Right renal cortex interstitium (tissue), 3 donors: ENCODE measurements at regions not wholly inside any gene's neighbourhood (a gene's known extent, or its start where the extent isn't known, plus 50 kb on each side); places are given as distances from the start of the nearest gene placed in this dataset.
A peak's percentile ranks its signal among the peaks of the same experiment; 100 is the strongest.

Source experiments
- DNase-seq, 3 donors: peaks; one replicate each; pipeline ENCODE4 v3.0.0-alpha.2; 2013; ENCODE audit warnings: low read depth in 3 of 3, low spot score in 2 of 3

DNA sequence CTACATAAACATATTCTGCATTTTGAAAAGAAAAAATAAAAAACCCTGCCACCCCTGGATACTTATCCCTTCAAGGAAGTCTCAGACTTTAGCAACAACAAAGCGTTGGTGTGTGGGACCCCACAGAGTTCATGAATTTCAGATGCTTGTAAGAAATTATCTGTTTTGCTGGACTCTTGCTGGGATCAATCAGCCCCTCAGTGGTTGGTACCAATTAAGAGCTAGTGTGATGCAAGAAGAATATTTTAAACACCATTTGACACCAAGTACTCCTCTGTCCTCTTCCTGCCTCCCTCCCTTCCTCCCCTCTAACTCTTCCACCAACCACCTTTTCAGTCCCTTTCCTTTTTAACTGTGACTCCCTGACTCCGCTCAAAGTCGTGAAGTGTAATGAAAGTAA, 51.5 kb downstream of the SST start:
- no peak for DNase-seq

DNA sequence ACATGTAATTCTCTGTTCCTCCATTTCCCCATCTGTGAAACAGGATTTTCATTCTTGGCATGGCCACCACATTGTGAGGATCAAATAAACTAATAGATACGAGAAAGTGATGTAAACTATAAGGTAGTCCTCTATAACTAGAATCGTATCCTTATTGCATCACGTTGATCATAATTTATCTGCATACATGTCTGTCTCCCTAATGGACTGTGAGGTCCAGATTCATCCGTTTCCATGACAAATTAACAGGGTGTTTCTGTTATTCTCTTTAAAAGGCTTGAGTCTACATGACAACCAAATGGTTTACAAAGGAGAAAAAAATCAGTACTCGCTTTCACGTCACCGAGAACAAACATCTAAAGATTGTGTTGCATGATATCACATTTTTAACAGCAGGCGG, 53.0 kb downstream of the SST start:
- DNase-seq, result no peak

DNA sequence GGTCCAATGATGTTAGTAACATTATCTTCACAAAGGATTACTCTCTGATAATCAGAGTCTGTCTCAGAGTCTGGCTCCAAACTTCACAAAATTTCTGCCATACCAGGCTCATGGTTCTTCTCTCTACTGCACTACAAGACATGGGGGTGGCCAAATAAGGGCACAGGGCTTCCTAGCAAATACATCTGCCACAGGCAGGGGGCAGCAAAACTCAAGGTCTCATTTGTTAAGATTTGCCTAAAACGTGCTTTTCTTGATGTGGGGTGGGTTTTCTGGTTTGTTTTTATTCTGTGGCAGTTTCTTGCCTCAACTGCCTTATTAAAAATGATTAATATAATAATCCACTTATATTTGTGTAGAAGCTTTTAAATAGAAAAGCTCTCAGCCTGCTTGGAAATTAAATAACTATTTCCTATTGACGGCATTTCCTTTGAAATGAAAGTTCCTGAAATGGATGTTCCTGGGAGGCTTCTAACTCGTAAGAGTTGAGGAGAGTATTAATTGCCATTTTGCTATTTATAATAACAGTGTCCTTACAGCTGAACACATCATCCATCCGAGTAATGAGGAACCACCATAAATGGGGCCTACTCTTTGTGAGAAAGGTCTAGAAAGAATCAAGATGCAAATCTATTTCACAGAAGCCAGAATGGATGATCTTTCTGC, 53.8 kb downstream of the SST start:
- DNase-seq, result no peak

DNA sequence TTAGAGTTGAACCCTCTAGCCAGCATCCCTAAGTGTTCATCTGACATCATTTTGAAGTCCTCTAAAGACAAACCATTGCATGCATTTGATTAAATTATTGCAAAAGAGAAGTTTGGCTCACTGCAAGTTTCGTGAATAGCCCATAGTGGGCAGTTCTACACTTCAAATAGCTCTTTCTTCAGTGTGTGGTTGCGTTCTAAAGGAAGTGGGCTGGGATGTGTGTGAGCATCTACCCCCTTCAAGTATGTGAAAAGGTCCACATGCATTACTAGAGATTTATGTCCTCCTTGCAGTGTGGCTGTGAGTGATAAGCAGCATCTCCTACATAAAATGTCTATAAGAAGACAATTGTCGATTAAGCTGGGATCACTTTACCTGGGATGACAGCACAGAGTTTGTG, 54.6 kb downstream of the SST start:
- no peak for DNase-seq

DNA sequence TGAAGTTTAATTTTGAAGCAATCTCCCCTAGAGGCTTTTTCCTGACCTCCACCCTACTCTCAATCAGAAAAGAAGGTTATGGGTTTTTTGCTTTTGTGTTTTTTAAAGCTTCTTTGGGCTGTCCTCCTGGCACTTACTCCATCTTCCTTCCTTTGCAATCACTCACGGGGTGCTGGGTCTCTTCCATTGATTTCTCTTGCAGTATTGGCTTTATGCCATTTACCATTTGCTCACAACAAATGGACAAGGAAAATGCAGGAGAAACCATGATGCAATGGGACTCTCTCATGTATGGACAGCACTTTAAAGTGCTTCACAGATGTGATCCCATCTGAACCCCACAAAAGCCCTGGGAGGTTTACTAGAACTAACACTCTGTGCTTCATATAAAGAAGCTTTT, 57.5 kb downstream of the SST start:
- no peak for DNase-seq

DNA sequence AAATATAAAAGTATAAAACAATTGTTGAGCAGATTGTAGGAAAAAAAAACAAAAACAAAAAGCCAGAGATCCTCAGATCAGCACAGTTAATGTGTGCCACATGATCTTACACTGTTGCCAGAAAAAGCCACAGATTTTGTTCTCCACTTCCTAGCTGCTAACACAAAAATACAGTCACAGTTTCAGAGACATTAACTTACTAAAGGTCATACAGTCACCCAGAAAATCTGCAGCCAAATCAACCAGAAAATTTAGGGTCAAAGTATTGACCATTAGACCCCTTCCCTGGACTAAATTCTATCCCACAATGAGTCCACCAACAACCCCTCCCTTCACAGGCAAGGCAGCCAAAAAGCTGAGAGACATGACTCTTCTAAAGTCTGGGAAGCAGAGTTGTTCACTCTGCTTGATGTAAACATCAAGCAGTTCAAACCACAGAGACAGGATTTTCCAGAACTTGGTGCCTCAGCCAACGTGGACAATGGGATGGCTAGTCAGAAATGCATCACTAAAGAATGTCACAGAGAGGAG, 59.1 kb downstream of the SST start:
- no peak for DNase-seq

DNA sequence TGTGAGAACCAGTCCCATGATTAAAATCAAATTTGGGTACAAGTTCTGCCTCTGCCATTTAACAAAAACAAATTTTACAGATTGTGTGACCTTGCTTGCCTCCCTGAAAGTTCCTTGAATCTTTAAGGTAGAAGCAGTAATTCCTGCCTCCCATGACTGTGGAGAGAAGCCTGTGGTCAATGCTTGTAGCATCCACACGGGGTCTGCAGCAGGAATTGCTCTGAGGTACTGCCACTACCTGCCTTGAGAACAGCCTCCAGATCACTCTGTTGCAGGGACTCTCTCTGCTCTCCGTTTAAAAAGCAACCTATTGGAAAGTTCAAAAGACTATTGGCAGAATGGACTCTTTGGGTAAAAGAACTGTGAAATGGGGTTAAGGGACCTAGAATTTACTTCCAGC, 75.9 kb downstream of the SST start:
- DNase-seq, result no peak

DNA sequence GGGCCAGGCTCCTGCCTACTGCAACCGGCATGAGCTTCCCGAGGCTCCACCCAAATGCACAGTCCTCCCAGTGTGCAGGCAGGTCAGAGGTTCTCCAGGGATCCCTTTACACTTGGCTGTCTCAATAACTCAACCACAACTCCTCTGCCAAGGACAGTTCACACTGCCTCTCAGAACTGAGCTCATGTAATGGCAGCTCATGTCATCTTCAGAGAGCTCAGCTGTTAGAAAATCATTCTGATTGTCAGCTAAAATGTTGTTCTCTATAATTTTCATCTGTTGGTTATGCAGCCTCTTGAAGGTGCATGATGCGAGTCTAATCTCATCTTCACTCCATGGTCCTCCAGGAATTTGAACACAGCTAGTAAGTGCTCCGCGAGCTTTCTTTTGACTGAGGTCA, 76.7 kb downstream of the SST start:
- DNase-seq, result no peak

DNA sequence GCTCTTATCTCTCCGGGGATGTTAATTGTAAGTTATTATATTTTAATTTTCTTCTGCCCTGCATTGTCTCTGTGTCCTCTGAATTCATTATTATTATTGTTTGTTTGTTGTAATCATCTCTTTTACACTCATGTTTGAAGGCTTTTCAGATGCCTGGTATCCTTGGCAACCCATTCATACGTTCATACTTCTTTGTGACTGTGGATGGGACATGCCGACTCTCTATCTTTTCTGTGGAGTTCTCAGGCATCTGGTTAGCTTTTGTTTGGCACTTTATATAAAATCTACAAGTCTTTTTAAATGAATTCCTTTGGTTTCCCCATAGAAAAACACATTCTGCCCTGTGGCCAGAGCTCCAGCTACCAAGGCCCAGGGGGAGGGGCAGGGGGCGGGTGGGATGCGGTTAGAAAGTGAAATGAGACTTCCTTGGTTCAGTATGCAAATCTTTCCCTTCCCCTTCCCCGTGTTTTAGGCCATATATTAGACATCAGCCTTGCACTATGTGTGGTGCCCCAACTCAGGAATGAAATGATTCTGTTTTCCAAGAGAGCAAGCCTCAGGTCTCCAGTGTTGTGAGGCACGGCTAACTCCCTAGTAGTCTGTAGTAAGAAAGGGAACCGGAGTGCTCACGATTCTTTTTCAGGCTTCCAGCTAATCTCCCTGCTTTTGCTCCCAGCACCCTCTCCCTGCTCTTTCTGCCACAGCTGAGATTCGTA, 79.2 kb downstream of the SST start:
- no peak for DNase-seq

DNA sequence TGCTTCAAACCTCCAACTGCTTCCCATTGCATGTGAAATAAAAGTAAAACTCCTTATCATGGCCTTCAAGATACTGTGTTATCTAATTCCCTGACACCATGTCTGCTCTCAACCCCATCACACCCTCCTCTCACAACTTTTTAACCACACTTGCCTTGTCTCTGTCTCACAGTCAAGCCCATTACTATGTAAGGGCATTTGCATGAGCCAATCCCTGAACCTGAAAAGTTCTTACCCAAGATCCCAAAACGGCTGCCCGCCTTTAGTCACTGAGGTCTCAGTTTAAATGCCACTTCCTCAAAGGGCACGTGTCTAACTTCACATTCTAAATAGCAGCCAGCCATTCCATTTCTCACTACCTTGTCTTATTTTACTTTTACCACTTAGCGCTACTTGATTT, 83.1 kb downstream of the SST start:
- no peak for DNase-seq

DNA sequence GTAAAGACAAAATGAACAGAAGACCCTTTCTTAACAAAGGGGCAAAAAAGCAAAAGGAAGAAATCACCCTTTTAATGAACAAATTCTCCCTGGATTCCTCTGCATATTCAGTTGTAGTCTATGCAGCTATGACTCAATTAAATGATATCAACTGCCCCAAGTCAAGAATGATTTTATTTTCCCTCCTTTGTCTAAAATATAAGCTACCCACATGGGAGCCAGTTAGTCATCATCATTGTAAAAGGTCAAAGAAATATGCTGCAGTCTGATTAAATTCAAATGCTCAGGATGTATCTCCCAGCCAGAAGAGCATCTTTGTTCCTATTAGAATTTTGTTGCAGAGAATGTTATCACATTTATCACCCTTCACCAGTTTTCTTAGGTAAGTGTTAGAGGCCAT, 84.0 kb downstream of the SST start:
- no peak for DNase-seq

DNA sequence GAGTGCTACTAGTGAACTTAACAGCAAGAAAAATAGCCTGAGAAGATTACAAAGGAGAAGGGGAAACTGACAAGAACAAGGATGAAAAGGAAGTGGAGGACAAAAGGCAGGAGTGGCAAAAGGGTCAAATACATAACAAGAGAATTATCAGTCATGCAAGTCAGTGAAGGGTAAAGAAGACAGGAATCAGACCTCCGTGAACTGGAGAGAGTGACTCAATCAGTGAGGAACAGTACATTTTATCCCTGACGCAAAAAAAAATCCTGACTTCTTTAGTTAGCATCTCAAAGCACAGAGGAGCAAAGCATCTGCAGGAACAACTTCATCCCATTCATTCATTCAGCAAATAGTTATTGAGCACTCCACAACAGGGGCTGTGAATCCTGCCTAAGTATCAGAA, 97.8 kb downstream of the SST start:
- no peak for DNase-seq

DNA sequence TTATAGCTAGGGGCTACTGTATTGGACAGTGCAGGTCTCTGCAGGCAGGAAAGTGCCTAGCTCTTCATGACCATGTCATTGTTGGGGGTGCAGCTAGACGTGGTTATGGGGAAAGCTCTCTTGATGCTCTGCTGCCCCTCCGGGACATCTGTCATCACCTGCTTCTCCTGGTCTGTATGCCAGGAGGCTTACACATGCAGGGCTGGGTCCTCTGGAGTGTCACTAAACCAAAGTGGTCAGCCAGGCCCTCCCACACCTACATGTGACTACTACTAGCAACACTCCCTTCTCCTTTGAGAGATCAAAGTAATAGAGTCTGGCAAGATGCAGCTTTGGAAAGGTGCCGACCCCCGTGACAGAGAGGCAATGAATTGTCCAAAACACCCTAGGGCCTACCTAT, 98.5 kb downstream of the SST start:
- DNase-seq, result no peak

DNA sequence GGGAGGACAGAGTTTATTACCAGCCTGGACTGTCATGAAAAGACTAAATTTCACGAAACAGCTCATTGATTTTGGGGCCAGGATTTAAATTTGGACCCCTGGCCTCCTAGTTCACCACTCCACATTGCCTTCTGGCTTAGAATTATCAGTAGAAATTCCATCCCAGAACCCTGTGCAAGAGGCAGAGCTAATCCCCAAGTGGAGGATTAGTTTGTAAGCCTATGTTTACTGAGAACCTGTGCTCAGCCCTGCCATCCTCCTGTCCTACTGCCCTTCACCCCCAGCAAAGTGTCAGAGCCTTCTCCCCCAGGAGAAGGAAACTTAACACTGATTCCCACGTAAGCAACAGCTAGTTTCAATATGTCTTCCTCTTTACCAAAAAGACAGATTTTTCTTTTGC, 99.4 kb downstream of the SST start:
- DNase-seq, result no peak

DNA sequence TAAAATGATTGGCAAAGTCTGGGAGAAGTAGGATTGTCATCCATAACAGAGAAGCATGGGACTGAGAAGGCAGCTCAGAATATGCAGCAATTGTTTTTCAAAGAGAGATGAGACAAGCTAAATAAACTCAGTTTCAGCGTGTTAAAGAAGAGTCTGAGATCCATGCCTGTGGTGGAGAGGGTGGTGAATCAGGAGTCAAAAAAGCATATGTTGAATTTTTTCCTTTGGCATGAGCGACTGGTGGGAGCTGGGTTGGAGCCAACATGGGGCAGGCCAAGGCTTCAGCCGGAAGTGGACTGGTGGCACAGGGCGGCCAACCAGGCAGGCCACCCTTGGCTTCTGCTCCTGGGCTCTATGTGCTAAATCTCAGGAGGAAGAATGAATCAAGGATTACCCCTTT, 102.0 kb downstream of the SST start:
- DNase-seq, result no peak

DNA sequence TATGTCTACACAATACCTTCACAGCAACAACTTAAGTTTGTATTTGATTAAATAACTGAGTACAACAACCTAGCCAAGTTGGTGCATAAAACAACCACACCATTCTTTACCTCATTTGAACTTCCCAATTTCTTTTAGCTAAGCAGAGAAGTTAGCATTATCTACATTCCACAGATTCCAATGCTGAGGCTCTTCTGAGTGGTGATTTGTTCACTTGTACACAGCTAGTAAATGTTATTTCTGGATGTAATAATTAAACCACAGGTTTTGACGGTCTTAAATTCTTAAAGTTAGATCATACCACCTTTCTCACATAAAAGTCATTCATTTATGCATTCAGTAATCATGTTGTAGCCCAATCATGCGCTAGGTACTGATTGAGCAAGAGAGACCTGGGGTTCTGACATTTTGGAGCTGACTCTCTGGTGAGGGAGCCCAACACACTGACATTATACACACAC, 102.5 kb downstream of the SST start:
- DNase-seq, result peak in 1 of 3 donors; percentile 18

DNA sequence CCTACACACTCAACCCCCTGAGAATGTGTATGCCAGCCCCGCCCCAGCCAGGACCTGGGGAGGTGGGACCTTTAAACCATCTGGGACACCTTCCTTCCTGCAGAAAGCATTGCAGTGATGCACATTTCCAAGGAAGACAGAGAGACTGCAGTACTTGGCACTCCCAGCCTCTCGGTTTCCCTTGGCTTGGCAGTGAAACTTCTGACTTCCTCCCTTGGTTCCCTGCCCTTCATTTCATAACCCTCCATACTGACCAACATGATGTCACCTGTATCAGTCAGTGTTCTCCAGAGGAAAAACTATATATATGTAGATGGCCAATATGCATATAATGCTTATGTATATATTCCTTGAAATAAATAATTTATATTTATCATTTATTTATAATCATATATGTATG, 103.2 kb downstream of the SST start:
- DNase-seq, result no peak

DNA sequence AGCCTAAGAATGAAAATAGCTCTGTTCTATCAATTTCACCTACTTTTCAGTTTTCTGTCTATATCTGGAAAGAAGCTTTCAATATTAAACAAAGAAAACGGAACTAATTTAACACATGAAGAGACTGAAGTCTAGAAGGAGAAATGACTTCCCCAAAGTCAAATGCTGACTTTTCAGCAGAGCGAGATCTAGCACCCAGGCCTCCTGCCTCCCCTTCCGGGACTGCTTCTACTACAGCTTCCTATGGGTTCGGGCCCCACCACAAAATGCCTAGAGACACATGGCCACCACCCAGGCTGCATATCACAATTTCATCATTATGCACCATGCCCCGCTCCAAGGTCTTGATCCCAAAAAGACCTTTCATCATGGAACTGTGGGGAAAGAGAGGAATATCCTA, 104.5 kb downstream of the SST start:
- no peak for DNase-seq

DNA sequence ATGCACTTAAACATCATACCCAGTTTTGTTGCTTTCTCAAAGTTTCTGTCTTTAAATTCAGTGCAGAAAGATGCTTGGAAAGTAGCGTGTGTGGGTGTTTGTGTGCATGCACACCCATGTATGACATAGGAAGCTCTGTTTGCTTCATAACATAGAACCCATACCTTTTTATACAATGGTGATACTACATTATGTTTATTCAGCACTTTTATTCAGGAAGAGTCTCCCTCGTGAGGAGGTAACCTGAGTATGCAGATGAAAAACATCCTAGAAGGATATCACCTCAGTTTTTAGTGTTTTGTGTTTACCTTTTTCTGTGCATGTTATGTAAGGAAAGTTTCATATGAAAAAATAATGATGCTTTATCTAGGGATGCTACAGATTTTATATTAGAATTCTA, 111.2 kb downstream of the SST start:
- DNase-seq, result no peak

DNA sequence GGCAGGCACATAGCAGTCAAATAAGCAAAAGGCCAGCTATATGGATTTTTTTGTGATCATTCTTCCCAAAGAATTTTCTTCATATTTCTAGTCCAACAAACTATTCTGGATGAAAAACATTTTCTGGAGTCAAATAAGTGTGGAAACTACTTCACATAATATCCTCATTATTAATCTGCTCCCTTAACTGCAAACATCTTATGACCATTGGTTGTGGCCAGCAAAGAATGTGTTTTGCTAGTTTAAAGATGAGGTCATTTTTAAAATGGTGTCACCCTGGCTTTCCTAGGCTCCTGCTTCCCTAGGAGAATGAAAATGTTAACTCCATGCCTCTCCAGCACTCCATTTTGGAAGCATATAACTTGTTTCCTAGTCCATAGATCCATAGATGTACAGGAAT, 118.8 kb downstream of the SST start:
- DNase-seq, result no peak

DNA sequence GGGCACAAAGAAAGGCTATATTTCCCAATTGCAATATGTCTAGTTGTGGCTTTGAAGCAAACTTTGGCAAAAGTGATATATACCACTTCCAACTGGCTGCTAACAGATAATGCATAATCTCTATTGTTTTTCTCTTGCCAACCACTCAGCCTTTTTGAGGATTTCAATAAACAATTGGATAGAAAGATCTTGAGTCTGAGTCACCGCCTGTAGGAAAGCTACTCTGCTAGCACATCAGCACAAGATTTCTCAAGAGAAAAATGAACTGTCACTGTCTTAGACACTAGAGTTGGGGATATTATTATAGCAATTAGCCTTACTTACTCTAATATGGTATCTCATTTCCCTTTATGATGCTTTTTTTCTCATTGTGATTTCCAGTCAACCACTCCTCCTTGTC, 119.7 kb downstream of the SST start:
- no peak for DNase-seq

DNA sequence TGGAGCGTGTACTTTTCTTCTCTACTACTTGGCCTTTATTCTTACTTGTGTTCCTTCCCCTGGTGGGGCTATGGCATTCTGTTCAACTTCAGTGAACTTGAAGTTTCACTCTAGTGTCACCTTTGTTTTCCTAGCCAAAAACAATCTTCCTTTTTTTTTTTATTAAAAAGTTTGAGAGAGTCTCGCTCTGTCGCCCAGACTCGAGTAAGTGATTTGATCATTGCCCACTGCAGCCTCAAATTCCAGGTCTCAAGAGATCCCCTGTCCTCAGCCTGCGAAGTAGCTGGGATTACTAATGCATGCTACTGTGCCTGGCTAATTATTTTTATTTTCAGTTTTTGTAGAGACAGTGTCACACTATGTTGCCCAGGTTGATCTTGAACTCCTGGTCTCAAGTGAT, 124.8 kb downstream of the SST start:
- no peak for DNase-seq

DNA sequence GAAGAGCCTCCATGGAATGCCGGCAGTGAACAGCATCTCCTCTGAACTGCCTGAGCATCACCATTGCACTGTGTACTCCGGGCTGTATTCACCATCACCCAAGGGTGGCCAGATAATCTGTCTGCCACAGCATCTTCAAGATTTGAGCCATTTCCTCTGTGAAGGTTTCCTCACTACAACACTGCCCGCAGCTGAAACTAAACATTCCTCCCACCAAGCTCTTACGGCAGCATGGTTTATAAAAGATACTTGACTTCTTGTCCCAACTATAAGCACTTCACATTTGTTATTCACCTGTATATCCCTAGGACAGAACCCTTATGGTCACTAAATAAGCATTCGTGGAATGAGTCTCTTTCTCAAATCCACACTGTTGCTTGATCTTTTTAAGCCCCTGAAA, 125.9 kb downstream of the SST start:
- no peak for DNase-seq
